HEK293 (cell line): ENCODE measurements at regions not wholly inside any gene's neighbourhood (a gene's known extent, or its start where the extent isn't known, plus 50 kb on each side); places are given as distances from the start of the nearest gene placed in this dataset.

Source experiments
- CTCF ChIA-PET: fragments of 350-600 bp; formaldehyde crosslinking; extraction: SDS; loops from one replicate; lab custom pipeline; 2021; ENCODE audit warnings: antibody characterized with exemption; lab: Yijun Ruan, JAX
- POLR2A ChIA-PET: fragments of 300-600 bp; formaldehyde crosslinking; extraction: SDS; loops from one replicate; lab custom pipeline; 2020; ENCODE audit warnings: antibody characterized with exemption, inconsistent platforms; lab: Yijun Ruan, JAX
- H3K27ac ChIP-seq: fragments of 200-500 bp; sonication (Bioruptor generic); 2 replicates; pipeline ENCODE4 v1.5.1; 2014; ENCODE audit warnings: low read depth, low read length, control low read depth, inconsistent platforms; ENCODE audit errors: extremely low read depth
- H3K36me3 ChIP-seq, 2 experiments: fragments of 200-500 bp in 1 of 2; sonication (Bioruptor generic) in 1 of 2; 1 replicate in 1 of 2; 2 replicates in 1 of 2; pipeline ENCODE4 v1.5.1; 2014 to 2017; ENCODE audit warnings: inconsistent platforms in 2 of 2, low read length in 2 of 2; ENCODE audit not compliant: control insufficient read depth in 2 of 2, insufficient read depth in 1 of 2
- H3K4me1 ChIP-seq: fragments of 200-500 bp; sonication (Bioruptor generic); 2 replicates; pipeline ENCODE4 v1.5.1; 2014; ENCODE audit warnings: mild to moderate bottlenecking, low read length, inconsistent platforms; ENCODE audit not compliant: control insufficient read depth, insufficient read depth
- H3K4me3 ChIP-seq: 2 replicates; pipeline ENCODE4 v1.5.1; 2011; ENCODE audit warnings: low read depth, mild to moderate bottlenecking, control low read depth, low read length, moderate library complexity
- H3K9me3 ChIP-seq: fragments of 200-500 bp; sonication (Bioruptor generic); 2 replicates; pipeline ENCODE4 v1.5.1; 2014; ENCODE audit warnings: low read depth, low read length, inconsistent platforms; ENCODE audit not compliant: control insufficient read depth, insufficient read depth
- BCL11A ChIP-seq: fragments of 450-650 bp; formaldehyde crosslinking; IDR thresholded peaks from 2 replicates; pipeline ENCODE4 v1.5.1; 2016; ENCODE audit warnings: low read depth, missing biosample characterization, missing genetic modification characterization
- GFI1B ChIP-seq: fragments of 450-650 bp; formaldehyde crosslinking; IDR thresholded peaks from 2 replicates; pipeline ENCODE4 v1.5.1; 2016; ENCODE audit warnings: missing biosample characterization, missing genetic modification characterization
- HOXC10 ChIP-seq: sonication (generic); formaldehyde crosslinking; IDR thresholded peaks from 2 replicates; pipeline ENCODE4 v1.8.1; 2023; ENCODE audit warnings: mild to moderate bottlenecking, missing genetic modification reagents
- IKZF3 ChIP-seq: fragments of 450-650 bp; IDR thresholded peaks from 2 replicates; pipeline ENCODE4 v1.5.0; 2018; ENCODE audit warnings: missing biosample characterization, mild to moderate bottlenecking, missing genetic modification characterization, moderate library complexity
- SP3 ChIP-seq: fragments of 450-650 bp; formaldehyde crosslinking; IDR thresholded peaks from 2 replicates; pipeline ENCODE4 v1.5.1; 2016; ENCODE audit warnings: missing biosample characterization, missing genetic modification characterization
- ZBTB7A ChIP-seq: fragments of 450-650 bp; formaldehyde crosslinking; IDR thresholded peaks from 2 replicates; pipeline ENCODE4 v1.5.1; 2016; ENCODE audit warnings: low read depth, missing biosample characterization, missing genetic modification characterization
- ZNF114 ChIP-seq: fragments of 450-650 bp; formaldehyde crosslinking; IDR thresholded peaks from 2 replicates; pipeline ENCODE4 v1.5.0; 2017; ENCODE audit warnings: missing biosample characterization, missing genetic modification characterization
- ZNF24 ChIP-seq: fragments of 450-650 bp; formaldehyde crosslinking; IDR thresholded peaks from 2 replicates; pipeline ENCODE4 v1.5.1; 2016; ENCODE audit warnings: missing biosample characterization, missing genetic modification characterization
- ZNF416 ChIP-seq: fragments of 450-650 bp; formaldehyde crosslinking; IDR thresholded peaks from 2 replicates; pipeline ENCODE4 v1.5.1; 2016; ENCODE audit warnings: missing biosample characterization, missing genetic modification characterization
- ZNF549 ChIP-seq: fragments of 450-650 bp; IDR thresholded peaks from 2 replicates; pipeline ENCODE4 v1.5.1; 2018; ENCODE audit warnings: missing biosample characterization, missing genetic modification characterization, mild to moderate bottlenecking, inconsistent platforms, moderate library complexity
- ZNF777 ChIP-seq: fragments of 450-650 bp; formaldehyde crosslinking; IDR thresholded peaks from 2 replicates; pipeline ENCODE4 v1.5.1; 2017; ENCODE audit warnings: missing biosample characterization, missing genetic modification characterization, borderline replicate concordance
- ZNF791 ChIP-seq: fragments of 450-650 bp; formaldehyde crosslinking; IDR thresholded peaks from 2 replicates; pipeline ENCODE4 v1.5.1; 2016; ENCODE audit warnings: missing biosample characterization, missing genetic modification characterization
- TF ChIP-seq, protein P1 (sequence below): IDR thresholded peaks from 2 replicates; pipeline ENCODE4 v1.6.1; 2011; ENCODE audit warnings: mild to moderate bottlenecking, low read depth, low read length, borderline replicate concordance
- TF ChIP-seq, protein P2 (sequence below): fragments of 450-650 bp; formaldehyde crosslinking; IDR thresholded peaks from 2 replicates; pipeline ENCODE4 v1.5.1; 2016; ENCODE audit warnings: missing biosample characterization, missing genetic modification characterization
- TF ChIP-seq, protein P3 (sequence below): fragments of 450-650 bp; formaldehyde crosslinking; IDR thresholded peaks from 2 replicates; pipeline ENCODE4 v1.5.1; 2016; ENCODE audit warnings: missing biosample characterization, missing genetic modification characterization
- TF ChIP-seq, protein P4 (sequence below): fragments of 450-650 bp; formaldehyde crosslinking; IDR thresholded peaks from 2 replicates; pipeline ENCODE4 v1.5.1; 2016; ENCODE audit warnings: missing biosample characterization, missing genetic modification characterization
- TF ChIP-seq, protein P5 (sequence below): fragments of 450-650 bp; formaldehyde crosslinking; IDR thresholded peaks from 2 replicates; pipeline ENCODE4; 2016; ENCODE audit warnings: missing biosample characterization, missing genetic modification characterization
- TF ChIP-seq, protein P6 (sequence below): fragments of 450-650 bp; IDR thresholded peaks from 2 replicates; pipeline ENCODE4 v1.5.1; 2018; ENCODE audit warnings: missing biosample characterization, mild to moderate bottlenecking, missing genetic modification characterization
- TF ChIP-seq, protein P7 (sequence below): fragments of 450-650 bp; formaldehyde crosslinking; IDR thresholded peaks from 2 replicates; pipeline ENCODE4 v1.5.0; 2017; ENCODE audit warnings: missing biosample characterization, missing genetic modification characterization, borderline replicate concordance
- TF ChIP-seq, protein P8 (sequence below): fragments of 450-650 bp; formaldehyde crosslinking; IDR thresholded peaks from 2 replicates; pipeline ENCODE4 v1.5.1; 2016; ENCODE audit warnings: missing biosample characterization, missing genetic modification characterization

DNA sequence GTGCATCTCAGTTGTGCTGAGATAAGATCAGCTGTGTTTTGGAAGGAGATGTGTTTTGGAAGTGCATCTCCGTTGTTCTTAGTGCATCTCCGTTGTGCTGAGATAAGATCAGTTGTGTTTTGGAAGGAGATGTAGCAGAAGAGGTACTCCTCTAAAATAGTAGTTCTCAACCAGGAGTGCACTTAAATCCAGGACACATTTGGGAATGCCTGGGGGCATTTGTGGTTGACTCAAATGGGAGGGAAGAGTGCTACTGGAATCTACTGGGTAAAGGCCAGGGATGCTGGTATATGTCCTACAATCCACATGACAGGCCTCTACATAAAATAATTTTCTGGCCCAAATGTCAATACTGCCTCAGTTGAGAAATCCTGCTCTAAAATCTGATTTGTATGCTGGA is 70.8 kb upstream of the CHRDL1 start:
- no peaks in the 10 kb centered on the region for H3K36me3 ChIP-seq
- no peak overlapping the region for H3K4me3 ChIP-seq
- H3K27ac ChIP-seq = no peak overlapping the region
- H3K4me1 ChIP-seq = no peaks in the 10 kb centered on the region
- CTCF ChIA-PET = no interaction called here
- TF ChIP-seq, protein P1, sequence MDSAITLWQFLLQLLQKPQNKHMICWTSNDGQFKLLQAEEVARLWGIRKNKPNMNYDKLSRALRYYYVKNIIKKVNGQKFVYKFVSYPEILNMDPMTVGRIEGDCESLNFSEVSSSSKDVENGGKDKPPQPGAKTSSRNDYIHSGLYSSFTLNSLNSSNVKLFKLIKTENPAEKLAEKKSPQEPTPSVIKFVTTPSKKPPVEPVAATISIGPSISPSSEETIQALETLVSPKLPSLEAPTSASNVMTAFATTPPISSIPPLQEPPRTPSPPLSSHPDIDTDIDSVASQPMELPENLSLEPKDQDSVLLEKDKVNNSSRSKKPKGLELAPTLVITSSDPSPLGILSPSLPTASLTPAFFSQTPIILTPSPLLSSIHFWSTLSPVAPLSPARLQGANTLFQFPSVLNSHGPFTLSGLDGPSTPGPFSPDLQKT = no peak
- TF ChIP-seq, protein P2, sequence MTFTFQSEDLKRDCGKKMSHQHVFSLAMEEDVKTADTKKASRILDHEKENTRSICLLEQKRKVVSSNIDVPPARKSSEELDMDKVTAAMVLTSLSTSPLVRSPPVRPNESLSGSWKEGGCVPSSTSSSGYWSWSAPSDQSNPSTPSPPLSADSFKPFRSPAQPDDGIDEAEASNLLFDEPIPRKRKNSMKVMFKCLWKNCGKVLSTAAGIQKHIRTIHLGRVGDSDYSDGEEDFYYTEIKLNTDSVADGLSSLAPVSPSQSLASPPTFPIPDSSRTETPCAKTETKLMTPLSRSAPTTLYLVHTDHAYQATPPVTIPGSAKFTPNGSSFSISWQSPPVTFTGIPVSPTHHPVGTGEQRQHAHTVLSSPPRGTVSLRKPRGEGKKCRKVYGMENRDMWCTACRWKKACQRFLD = no peak
- TF ChIP-seq GFI1B (tag by site-specific recombination) (no peak), ZNF549 (tag by site-specific recombination) (no peak), ZNF114 (tag by site-specific recombination) (no peak), ZNF791 (no peak), IKZF3 (tag by site-specific recombination) (no peak), SP3 (tag by site-specific recombination) (no peak)
- TF ChIP-seq, protein P3, sequence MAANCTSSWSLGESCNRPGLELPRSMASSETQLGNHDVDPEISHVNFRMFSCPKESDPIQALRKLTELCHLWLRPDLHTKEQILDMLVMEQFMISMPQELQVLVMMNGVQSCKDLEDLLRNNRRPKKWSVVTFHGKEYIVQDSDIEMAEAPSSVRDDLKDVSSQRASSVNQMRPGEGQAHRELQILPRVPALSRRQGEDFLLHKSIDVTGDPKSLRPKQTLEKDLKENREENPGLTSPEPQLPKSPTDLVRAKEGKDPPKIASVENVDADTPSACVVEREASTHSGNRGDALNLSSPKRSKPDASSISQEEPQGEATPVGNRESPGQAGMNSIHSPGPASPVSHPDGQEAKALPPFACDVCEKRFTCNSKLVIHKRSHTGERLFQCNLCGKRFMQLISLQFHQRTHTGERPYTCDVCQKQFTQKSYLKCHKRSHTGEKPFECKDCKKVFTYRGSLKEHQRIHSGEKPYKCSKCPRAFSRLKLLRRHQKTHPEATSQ (tag by site-specific recombination) = no peak
- TF ChIP-seq, protein P4, sequence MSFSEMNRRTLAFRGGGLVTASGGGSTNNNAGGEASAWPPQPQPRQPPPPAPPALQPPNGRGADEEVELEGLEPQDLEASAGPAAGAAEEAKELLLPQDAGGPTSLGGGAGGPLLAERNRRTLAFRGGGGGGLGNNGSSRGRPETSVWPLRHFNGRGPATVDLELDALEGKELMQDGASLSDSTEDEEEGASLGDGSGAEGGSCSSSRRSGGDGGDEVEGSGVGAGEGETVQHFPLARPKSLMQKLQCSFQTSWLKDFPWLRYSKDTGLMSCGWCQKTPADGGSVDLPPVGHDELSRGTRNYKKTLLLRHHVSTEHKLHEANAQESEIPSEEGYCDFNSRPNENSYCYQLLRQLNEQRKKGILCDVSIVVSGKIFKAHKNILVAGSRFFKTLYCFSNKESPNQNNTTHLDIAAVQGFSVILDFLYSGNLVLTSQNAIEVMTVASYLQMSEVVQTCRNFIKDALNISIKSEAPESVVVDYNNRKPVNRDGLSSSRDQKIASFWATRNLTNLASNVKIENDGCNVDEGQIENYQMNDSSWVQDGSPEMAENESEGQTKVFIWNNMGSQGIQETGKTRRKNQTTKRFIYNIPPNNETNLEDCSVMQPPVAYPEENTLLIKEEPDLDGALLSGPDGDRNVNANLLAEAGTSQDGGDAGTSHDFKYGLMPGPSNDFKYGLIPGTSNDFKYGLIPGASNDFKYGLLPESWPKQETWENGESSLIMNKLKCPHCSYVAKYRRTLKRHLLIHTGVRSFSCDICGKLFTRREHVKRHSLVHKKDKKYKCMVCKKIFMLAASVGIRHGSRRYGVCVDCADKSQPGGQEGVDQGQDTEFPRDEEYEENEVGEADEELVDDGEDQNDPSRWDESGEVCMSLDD (tag by site-specific recombination) = no peak
- TF ChIP-seq, protein P5, sequence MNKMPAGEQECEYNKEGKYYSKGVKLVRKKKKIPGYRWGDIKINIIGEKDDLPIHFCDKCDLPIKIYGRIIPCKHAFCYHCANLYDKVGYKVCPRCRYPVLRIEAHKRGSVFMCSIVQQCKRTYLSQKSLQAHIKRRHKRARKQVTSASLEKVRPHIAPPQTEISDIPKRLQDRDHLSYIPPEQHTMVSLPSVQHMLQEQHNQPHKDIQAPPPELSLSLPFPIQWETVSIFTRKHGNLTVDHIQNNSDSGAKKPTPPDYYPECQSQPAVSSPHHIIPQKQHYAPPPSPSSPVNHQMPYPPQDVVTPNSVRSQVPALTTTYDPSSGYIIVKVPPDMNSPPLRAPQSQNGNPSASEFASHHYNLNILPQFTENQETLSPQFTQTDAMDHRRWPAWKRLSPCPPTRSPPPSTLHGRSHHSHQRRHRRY (tag by site-specific recombination) = no peak
- H3K9me3 ChIP-seq = no peaks in the 10 kb centered on the region; the same call in 1 of the 2 replicates
- POLR2A ChIA-PET = no interaction called here

DNA sequence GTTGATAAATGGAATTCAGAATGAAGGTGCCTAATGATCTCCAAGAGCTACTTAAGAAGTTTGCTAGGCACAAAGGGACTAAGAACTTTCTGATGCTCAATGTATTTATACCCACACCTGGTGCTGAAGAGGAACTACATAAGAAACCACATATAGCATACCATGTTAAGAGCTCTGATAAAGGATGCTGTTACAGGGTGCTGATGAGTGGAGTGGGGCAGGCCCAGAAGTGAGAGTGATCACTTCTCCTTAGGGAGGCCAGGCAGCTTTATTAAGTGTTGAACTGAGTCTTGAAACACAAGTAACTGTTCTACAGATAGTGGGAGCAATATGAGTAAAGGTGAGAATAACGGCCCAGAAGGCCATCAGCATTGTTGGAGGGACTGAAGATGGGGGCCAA is 68.3 kb upstream of the CHRDL1 start:
- Histone ChIP-seq H3K27ac (no peak overlapping the region), H3K9me3 (no peaks in the 10 kb centered on the region; the same call in 1 of the 2 replicates), H3K4me1 (no peaks in the 10 kb centered on the region), H3K36me3 (no peaks in the 10 kb centered on the region), H3K4me3 (no peak overlapping the region)
- POLR2A ChIA-PET = no interaction called here
- CTCF ChIA-PET = interaction anchor here (0.6 to 1.4 kb wide), 5 partner anchors 11 to 1598 kb away, joined by 3 to 6 read pairs (median 3); no protein-coding TSS in a partner anchor
- TF ChIP-seq, protein P6, sequence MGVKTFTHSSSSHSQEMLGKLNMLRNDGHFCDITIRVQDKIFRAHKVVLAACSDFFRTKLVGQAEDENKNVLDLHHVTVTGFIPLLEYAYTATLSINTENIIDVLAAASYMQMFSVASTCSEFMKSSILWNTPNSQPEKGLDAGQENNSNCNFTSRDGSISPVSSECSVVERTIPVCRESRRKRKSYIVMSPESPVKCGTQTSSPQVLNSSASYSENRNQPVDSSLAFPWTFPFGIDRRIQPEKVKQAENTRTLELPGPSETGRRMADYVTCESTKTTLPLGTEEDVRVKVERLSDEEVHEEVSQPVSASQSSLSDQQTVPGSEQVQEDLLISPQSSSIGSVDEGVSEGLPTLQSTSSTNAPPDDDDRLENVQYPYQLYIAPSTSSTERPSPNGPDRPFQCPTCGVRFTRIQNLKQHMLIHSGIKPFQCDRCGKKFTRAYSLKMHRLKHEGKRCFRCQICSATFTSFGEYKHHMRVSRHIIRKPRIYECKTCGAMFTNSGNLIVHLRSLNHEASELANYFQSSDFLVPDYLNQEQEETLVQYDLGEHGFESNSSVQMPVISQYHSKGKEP (tag by site-specific recombination) = no peak
- TF ChIP-seq, protein P7, sequence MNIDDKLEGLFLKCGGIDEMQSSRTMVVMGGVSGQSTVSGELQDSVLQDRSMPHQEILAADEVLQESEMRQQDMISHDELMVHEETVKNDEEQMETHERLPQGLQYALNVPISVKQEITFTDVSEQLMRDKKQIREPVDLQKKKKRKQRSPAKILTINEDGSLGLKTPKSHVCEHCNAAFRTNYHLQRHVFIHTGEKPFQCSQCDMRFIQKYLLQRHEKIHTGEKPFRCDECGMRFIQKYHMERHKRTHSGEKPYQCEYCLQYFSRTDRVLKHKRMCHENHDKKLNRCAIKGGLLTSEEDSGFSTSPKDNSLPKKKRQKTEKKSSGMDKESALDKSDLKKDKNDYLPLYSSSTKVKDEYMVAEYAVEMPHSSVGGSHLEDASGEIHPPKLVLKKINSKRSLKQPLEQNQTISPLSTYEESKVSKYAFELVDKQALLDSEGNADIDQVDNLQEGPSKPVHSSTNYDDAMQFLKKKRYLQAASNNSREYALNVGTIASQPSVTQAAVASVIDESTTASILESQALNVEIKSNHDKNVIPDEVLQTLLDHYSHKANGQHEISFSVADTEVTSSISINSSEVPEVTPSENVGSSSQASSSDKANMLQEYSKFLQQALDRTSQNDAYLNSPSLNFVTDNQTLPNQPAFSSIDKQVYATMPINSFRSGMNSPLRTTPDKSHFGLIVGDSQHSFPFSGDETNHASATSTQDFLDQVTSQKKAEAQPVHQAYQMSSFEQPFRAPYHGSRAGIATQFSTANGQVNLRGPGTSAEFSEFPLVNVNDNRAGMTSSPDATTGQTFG (tag by site-specific recombination) = no peak
- TF ChIP-seq HOXC10 (no peak), ZNF777 (tag by site-specific recombination) (no peak), ZNF24 (tag by site-specific recombination) (no peak), ZNF416 (tag by site-specific recombination) (no peak), BCL11A (no peak), ZBTB7A (tag by site-specific recombination) (no peak)
- TF ChIP-seq, protein P8, sequence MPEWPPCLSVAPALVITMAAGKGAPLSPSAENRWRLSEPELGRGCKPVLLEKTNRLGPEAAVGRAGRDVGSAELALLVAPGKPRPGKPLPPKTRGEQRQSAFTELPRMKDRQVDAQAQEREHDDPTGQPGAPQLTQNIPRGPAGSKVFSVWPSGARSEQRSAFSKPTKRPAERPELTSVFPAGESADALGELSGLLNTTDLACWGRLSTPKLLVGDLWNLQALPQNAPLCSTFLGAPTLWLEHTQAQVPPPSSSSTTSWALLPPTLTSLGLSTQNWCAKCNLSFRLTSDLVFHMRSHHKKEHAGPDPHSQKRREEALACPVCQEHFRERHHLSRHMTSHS (tag by site-specific recombination) = no peak
